CD4-positive, alpha-beta T cell (primary cell): ENCODE measurements at regions not wholly inside any gene's neighbourhood (a gene's known extent, or its start where the extent isn't known, plus 50 kb on each side); places are given as distances from the start of the nearest gene placed in this dataset.
"Not testable (repeated sequence)": the region's sequence is repeated elsewhere in the genome, so short reads cannot be mapped to it uniquely, and the experiment has no call there.

ENCODE experiments used
- ATAC-seq: fragments of 200-7000 bp; cut with Tn5 transposase; one replicate; pipeline ENCODE4 v1.10.0; 2022; ENCODE audit warnings: mild to moderate bottlenecking; ENCODE audit not compliant: poor library complexity
- CTCF ChIA-PET: fragments of 350-600 bp; sonication (Branson Sonifier 250); formaldehyde crosslinking; loops from one replicate; lab custom pipeline; 2021; ENCODE audit warnings: antibody characterized with exemption, inconsistent platforms; lab: Charles Lee
- POLR2A ChIA-PET: fragments of 350-600 bp; sonication (Branson Sonifier 250); formaldehyde crosslinking; loops from one replicate; lab custom pipeline; 2021; ENCODE audit warnings: antibody characterized with exemption, inconsistent platforms; lab: Charles Lee
- DNase-seq, 14 experiments: peaks; one replicate each; pipeline ENCODE4 v3.0.0-alpha.2; 2013 to 2020; ENCODE audit warnings: mixed read lengths in 2 of 14
- H3K27ac ChIP-seq, 2 donors: one replicate each; pipeline versions ENCODE4 v1.5.1 to v1.7.0; 2013; ENCODE audit warnings: low read length in 2 of 2, low read depth in 1 of 2, mild to moderate bottlenecking in 1 of 2
- H3K27me3 ChIP-seq, 2 experiments: 1 replicate in 1 of 2; 2 replicates in 1 of 2; pipeline versions ENCODE4 v1.6.1 to v1.7.0; 2013; ENCODE audit warnings: low read length in 2 of 2, control low read depth in 1 of 2, mild to moderate bottlenecking in 1 of 2, moderate library complexity in 1 of 2; ENCODE audit not compliant: insufficient read depth in 2 of 2, control insufficient read depth in 1 of 2
- H3K36me3 ChIP-seq: one replicate; pipeline ENCODE4 v1.6.1; 2013; ENCODE audit warnings: low read length, control low read depth; ENCODE audit not compliant: insufficient read depth
- H3K4me1 ChIP-seq: one replicate; pipeline ENCODE4 v1.6.1; 2013; ENCODE audit warnings: low read length, control low read depth; ENCODE audit not compliant: insufficient read depth
- H3K4me3 ChIP-seq: one replicate; pipeline ENCODE4 v1.5.1; 2013; ENCODE audit warnings: mild to moderate bottlenecking, low read length, moderate library complexity
- H3K9me3 ChIP-seq, 2 experiments: 1 replicate in 1 of 2; 2 replicates in 1 of 2; pipeline versions ENCODE4 v1.6.1 to v1.7.0; 2013; ENCODE audit warnings: low read length in 2 of 2, mild to moderate bottlenecking in 2 of 2, control low read depth in 1 of 2, moderate library complexity in 1 of 2; ENCODE audit not compliant: control insufficient read depth in 1 of 2, insufficient read depth in 1 of 2
- H3K27ac Mint-ChIP-seq: one replicate; pipeline ENCODE4 v1.8.0; 2020; ENCODE audit warnings: mixed read lengths
- H3K27me3 Mint-ChIP-seq: one replicate; pipeline ENCODE4 v1.8.0; 2021; ENCODE audit warnings: mixed read lengths
- H3K36me3 Mint-ChIP-seq: one replicate; pipeline ENCODE4 v1.8.0; 2021; ENCODE audit warnings: low read depth, mixed read lengths
- H3K4me1 Mint-ChIP-seq: one replicate; pipeline ENCODE4 v1.8.0; 2021; ENCODE audit warnings: low read depth, mixed read lengths
- H3K4me3 Mint-ChIP-seq: one replicate; pipeline ENCODE4 v1.8.0; 2020; ENCODE audit warnings: mild to moderate bottlenecking, mixed read lengths
- H3K9me3 Mint-ChIP-seq: one replicate; pipeline ENCODE4 v1.8.0; 2020; ENCODE audit warnings: mixed read lengths
- CTCF ChIP-seq: fragments of 200-600 bp; IDR thresholded peaks from one replicate; pipeline ENCODE4 v1.8.0; 2022; ENCODE audit warnings: antibody characterized with exemption, mild to moderate bottlenecking
- intact Hi-C, 2 experiments: fragments of 100-400 bp; cut with DNase I in 1 of 2; cut with micrococcal nuclease in 1 of 2; formaldehyde crosslinking; loops; one replicate each; pipeline versions ENCODE4 v1.15.1 to v1.9.0; 2023 to 2025; cut with DNase I, micrococcal nuclease

- intact Hi-C loops: no loop called here
- H3K36me3 ChIP-seq: no peaks in the 10 kb centered on the region
- H3K27ac ChIP-seq: no peak overlapping the region
- H3K4me3 ChIP-seq: no peak overlapping the region
- Mint-ChIP-seq H3K9me3 (peaks cover 4% of the 10 kb centered on the region), H3K27me3 (no peaks in the 10 kb centered on the region), H3K4me1 (no peaks in the 10 kb centered on the region), H3K36me3 (no peaks in the 10 kb centered on the region), H3K4me3 (no peak overlapping the region), H3K27ac (no peak overlapping the region)
- ChIA-PET CTCF (no interaction called here), POLR2A (no interaction called here)
- no peaks in the 10 kb centered on the region for H3K27me3 ChIP-seq
- DNase-seq (no peak), ATAC-seq (no peak)
- no peaks in the 10 kb centered on the region for H3K9me3 ChIP-seq
- TF ChIP-seq CTCF: no peak
- no peaks in the 10 kb centered on the region for H3K4me1 ChIP-seq
Observed at GRCh38 chr4:125791896-125792295, 477.1 kb downstream of the FAT4 start.

- ATAC-seq: no peak
- ChIA-PET CTCF (no interaction called here), POLR2A (no interaction called here)
Observed at GRCh38 chr4:125794989-125795388, 480.2 kb downstream of the FAT4 start.

GRCh38 chr4:125796138-125796537 is 481.4 kb downstream of the FAT4 start:
- Mint-ChIP-seq H3K27me3 (no peaks in the 10 kb centered on the region), H3K27ac (no peak overlapping the region), H3K9me3 (peaks cover 4% of the 10 kb centered on the region), H3K36me3 (no peaks in the 10 kb centered on the region), H3K4me1 (no peaks in the 10 kb centered on the region), H3K4me3 (no peak overlapping the region)
- no peaks in the 10 kb centered on the region for H3K27me3 ChIP-seq
- CTCF ChIA-PET: no interaction called here
- H3K9me3 ChIP-seq: no peaks in the 10 kb centered on the region
- ATAC-seq (no peak), DNase-seq (no peak)
- H3K4me1 ChIP-seq: no peaks in the 10 kb centered on the region
- no peak for TF ChIP-seq CTCF
- H3K36me3 ChIP-seq: no peaks in the 10 kb centered on the region
- POLR2A ChIA-PET: no interaction called here
- no peak overlapping the region for H3K27ac ChIP-seq
- no peak overlapping the region for H3K4me3 ChIP-seq
- intact Hi-C loops: no loop called here

More at GRCh38 chr4:125794989-125795388, 480.2 kb downstream of the FAT4 start:
- Histone ChIP-seq H3K27me3 (no peaks in the 10 kb centered on the region), H3K9me3 (no peaks in the 10 kb centered on the region), H3K4me1 (no peaks in the 10 kb centered on the region), H3K36me3 (no peaks in the 10 kb centered on the region), H3K27ac (no peak overlapping the region), H3K4me3 (no peak overlapping the region)
- intact Hi-C loops: no loop called here
- no peak for TF ChIP-seq CTCF
- Mint-ChIP-seq H3K36me3 (no peaks in the 10 kb centered on the region), H3K27ac (no peak overlapping the region), H3K27me3 (no peaks in the 10 kb centered on the region), H3K4me3 (no peak overlapping the region), H3K9me3 (peaks cover 4% of the 10 kb centered on the region), H3K4me1 (no peaks in the 10 kb centered on the region)
- DNase-seq: no peak

- intact Hi-C loops, H3K27me3 ChIP-seq, H3K4me3 Mint-ChIP-seq, DNase-seq, H3K27me3 Mint-ChIP-seq, ATAC-seq, H3K4me1 Mint-ChIP-seq, POLR2A ChIA-PET, H3K9me3 ChIP-seq, H3K27ac Mint-ChIP-seq, H3K36me3 ChIP-seq, H3K4me3 ChIP-seq, CTCF ChIA-PET, H3K36me3 Mint-ChIP-seq, H3K9me3 Mint-ChIP-seq, H3K4me1 ChIP-seq, H3K27ac ChIP-seq: not testable (repeated sequence)
Observed at GRCh38 chr4:125797621-125798020, 482.9 kb downstream of the FAT4 start.
